Coronary artery (tissue), 2 donors: ENCODE measurements at regions not wholly inside any gene's neighbourhood (a gene's known extent, or its start where the extent isn't known, plus 50 kb on each side); places are given as distances from the start of the nearest gene placed in this dataset.

Source experiments
- DNase-seq: peaks from one replicate; pipeline ENCODE4 v3.0.0-alpha.2; 2017; ENCODE audit warnings: low spot score
- H3K27ac ChIP-seq, 2 donors: fragments of 200-600 bp; sonication (generic); one replicate each; pipeline ENCODE4 v1.5.1; 2016 to 2019
- H3K4me3 ChIP-seq: fragments of 200-600 bp; sonication (generic); 2 replicates; pipeline ENCODE4 v1.5.1; 2016; ENCODE audit warnings: mild to moderate bottlenecking, moderate library complexity
- TF ChIP-seq, protein P1 (sequence below): fragments of 200-600 bp; sonication (generic); IDR thresholded peaks from one replicate; pipeline ENCODE4 v1.5.1; 2019; ENCODE audit warnings: antibody characterized with exemption

DNA sequence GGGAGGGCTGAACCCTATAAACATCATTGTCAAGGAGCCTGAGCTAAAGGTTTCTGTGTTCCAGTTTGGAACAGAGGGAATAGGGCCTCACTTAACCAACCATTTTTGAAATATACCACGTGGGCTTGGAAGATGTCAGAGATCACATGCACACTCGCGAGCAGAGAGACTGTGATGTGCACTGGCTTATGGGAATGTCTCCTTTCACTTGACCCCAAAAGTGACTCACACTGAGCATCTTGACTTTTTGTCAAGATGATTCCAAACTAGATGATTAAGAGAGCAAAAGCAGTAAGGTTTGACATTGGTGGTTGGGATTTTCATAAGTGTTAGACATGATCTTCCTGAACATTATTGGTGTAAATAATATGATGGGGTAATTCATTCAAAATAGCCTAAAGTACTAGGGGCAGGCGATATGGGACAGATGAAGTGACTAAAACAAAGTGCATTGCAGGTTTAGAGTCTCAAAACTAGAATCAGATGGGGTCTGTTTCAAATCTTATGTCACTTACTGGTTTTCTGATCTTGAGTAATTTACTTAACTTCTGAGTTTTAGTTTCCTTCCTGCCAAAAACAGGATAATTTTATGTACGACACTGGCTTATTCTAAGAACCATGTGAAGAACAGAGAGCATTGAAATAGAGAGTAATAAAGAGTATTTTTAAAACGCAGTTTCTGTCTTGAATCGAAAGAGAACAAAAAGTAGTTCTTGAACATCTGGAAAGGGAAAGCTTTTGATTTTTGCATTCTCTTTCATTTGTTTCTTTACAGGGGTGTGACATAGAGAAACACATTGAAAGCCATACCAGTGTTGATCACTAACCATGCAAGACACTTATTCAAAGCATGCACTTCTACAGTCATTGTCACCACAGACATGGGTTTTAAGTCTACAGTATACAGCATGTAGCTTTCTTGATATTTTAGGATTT, 383.0 kb downstream of the DIRAS2 start:
- TF ChIP-seq, protein P1, sequence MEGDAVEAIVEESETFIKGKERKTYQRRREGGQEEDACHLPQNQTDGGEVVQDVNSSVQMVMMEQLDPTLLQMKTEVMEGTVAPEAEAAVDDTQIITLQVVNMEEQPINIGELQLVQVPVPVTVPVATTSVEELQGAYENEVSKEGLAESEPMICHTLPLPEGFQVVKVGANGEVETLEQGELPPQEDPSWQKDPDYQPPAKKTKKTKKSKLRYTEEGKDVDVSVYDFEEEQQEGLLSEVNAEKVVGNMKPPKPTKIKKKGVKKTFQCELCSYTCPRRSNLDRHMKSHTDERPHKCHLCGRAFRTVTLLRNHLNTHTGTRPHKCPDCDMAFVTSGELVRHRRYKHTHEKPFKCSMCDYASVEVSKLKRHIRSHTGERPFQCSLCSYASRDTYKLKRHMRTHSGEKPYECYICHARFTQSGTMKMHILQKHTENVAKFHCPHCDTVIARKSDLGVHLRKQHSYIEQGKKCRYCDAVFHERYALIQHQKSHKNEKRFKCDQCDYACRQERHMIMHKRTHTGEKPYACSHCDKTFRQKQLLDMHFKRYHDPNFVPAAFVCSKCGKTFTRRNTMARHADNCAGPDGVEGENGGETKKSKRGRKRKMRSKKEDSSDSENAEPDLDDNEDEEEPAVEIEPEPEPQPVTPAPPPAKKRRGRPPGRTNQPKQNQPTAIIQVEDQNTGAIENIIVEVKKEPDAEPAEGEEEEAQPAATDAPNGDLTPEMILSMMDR = no peak
- Histone ChIP-seq H3K4me3 (no peak overlapping the region), H3K27ac (no peak overlapping the region)
- no peak for DNase-seq

DNA sequence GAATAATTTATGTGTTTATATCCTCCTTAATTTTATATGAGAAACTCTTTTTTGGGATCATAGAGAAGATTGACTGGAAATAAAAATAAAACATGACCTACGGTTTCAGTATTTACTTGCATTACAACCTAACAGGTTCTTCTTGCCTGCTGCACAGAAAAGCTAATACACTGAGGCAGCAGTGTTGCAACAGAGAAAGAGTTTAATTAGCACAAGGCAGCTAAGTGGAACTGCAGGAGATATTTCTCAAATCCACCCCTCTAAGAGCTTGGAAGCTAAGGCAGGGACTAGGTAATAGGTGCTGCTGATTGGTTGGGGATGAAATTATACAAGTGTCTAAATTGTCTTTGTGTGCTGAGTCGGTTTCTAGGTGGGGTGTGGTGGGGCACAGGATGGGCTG, 380.9 kb downstream of the DIRAS2 start:
- no peak for DNase-seq
- TF ChIP-seq, protein P1 = no peak
- no peak overlapping the region for H3K27ac ChIP-seq

GRCh38 chr9:90268613-90269012, 374.0 kb downstream of the DIRAS2 start:
- DNase-seq = no peak
- TF ChIP-seq, protein P1 = no peak
- H3K27ac ChIP-seq = no peak overlapping the region
- H3K4me3 ChIP-seq = no peak overlapping the region

More for the DNA sequence above, 380.9 kb downstream of the DIRAS2 start:
- H3K4me3 ChIP-seq = no peak overlapping the region

DNA sequence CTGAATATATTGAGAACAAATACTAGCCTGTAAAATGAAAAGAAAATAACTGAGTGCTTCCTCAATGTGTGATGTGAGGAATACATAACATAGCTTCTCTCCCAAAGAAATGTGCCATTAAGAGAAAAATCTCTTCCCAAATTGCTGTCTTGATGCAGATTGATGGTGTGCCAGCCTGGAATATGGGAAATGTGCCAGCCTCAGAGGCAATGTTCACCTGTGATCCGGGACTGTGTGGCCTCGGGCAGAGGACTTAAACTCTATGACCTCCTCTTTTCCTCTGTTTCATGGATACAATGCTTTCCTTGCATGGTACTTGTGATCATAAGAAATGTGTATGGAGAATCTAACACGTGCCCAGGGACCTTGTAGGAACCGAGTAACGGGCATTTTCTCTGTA, 370.9 kb downstream of the DIRAS2 start:
- Histone ChIP-seq H3K27ac (no peak overlapping the region), H3K4me3 (no peak overlapping the region)
- DNase-seq = no peak
- TF ChIP-seq, protein P1 = no peak

DNA sequence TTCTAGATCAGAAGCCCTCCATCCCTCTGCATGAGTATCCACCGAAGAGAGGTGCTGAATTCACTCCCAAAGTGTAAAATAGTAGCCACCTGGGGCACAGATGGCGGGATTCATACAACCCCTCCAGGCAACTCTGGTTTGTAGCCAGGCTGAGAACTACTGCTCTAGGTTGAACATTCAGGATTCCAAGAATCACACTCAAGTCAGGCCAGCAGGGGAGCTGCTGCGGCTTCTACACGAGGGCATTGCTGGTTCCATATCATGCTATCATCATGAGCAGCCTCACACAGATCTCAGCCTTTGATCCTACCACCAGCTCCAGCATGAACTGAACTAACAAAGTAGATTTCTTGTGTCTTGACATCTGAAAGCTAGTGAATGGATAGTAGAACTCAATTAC, 367.9 kb downstream of the DIRAS2 start:
- DNase-seq = no peak
- H3K4me3 ChIP-seq = no peak overlapping the region
- no peak overlapping the region for H3K27ac ChIP-seq
- TF ChIP-seq, protein P1 = no peak

GRCh38 chr9:90285946-90286345, 356.7 kb downstream of the DIRAS2 start:
- DNase-seq = no peak
- no peak overlapping the region for H3K4me3 ChIP-seq
- TF ChIP-seq, protein P1 = no peak
- no peak overlapping the region for H3K27ac ChIP-seq
